ENCODE measurements at regions not wholly inside any gene's neighbourhood (a gene's known extent, or its start where the extent isn't known, plus 50 kb on each side); places are given as distances from the start of the nearest gene placed in this dataset.

DNA sequence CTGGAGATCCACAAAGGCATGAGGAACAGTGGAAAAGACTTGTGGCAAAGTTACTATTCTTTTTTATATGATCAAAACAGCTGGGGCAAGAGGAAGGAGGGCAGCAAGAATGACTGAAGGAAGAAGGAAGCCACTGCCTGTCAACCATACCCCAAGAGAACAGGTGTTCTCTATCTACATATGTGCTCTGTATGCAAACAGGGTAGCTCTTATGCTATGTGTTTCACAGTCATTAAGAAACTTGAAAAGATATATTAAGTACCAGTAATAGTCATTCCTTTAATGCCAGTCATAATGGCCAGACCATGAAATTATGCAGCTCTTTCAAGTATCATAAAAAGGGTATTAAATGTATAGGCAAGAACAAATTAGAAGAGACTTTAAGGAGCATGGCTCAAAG, 363.9 kb downstream of the KLHL13 start:
- intact Hi-C loops (cut with micrococcal nuclease; ENCODE audit: unreplicated experiment), result no loop called here
- Histone ChIP-seq H3K9me2 (ENCODE audit: insufficient read depth) (no peaks in the 10 kb centered on the region), H3K79me2 (ENCODE audit: low read depth) (no peaks in the 10 kb centered on the region), H3K27me3 (ENCODE audit: insufficient read depth, low read depth) (no peaks in the 10 kb centered on the region), H3F3A (ENCODE audit: insufficient read depth, low read depth) (no peaks in the 10 kb centered on the region), H3K4me1 (replicated peaks; ENCODE audit: insufficient read depth) (no peaks in the 10 kb centered on the region), H3K36me3 (ENCODE audit: low read depth) (no peaks in the 10 kb centered on the region), H4K20me1 (ENCODE audit: insufficient read depth) (no peaks in the 10 kb centered on the region), H3K9me3 (ENCODE audit: insufficient read depth, low read depth) (no peaks in the 10 kb centered on the region), H2AFZ (no peak overlapping the region), H3K4me2 (no peak overlapping the region), H3K27ac (no peak overlapping the region), H3K4me3 (no peak overlapping the region)
- ChIA-PET CTCF (no interaction called here), POLR2A (ENCODE audit: unreplicated experiment) (no interaction called here)
- TF ChIP-seq, protein P1, sequence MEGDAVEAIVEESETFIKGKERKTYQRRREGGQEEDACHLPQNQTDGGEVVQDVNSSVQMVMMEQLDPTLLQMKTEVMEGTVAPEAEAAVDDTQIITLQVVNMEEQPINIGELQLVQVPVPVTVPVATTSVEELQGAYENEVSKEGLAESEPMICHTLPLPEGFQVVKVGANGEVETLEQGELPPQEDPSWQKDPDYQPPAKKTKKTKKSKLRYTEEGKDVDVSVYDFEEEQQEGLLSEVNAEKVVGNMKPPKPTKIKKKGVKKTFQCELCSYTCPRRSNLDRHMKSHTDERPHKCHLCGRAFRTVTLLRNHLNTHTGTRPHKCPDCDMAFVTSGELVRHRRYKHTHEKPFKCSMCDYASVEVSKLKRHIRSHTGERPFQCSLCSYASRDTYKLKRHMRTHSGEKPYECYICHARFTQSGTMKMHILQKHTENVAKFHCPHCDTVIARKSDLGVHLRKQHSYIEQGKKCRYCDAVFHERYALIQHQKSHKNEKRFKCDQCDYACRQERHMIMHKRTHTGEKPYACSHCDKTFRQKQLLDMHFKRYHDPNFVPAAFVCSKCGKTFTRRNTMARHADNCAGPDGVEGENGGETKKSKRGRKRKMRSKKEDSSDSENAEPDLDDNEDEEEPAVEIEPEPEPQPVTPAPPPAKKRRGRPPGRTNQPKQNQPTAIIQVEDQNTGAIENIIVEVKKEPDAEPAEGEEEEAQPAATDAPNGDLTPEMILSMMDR (conservative IDR thresholded peaks at IDR 0.05), result no peak
- no peak for DNase-seq
- no TSS peak for BruUV-seq (replicated peaks)

DNA sequence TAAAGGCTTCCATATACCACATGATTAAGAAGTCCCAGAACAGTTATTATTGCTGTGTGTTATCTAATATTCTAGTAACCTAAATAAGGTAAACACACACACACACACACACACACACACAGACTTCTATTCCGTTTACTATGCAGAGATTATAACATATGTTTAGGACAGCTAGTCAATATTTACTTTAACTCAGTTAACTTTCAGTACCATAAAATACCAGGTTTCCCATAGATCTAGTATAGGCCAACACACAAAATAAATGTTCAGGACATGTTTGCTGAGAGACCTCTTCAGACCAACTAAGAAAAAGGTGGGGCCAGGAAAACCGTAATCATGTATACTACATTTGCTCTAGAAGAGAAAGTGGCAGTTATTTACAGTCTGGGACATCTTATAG, 365.5 kb downstream of the KLHL13 start:
- TF ChIP-seq, protein P1 (conservative IDR thresholded peaks at IDR 0.05), result no peak

DNA sequence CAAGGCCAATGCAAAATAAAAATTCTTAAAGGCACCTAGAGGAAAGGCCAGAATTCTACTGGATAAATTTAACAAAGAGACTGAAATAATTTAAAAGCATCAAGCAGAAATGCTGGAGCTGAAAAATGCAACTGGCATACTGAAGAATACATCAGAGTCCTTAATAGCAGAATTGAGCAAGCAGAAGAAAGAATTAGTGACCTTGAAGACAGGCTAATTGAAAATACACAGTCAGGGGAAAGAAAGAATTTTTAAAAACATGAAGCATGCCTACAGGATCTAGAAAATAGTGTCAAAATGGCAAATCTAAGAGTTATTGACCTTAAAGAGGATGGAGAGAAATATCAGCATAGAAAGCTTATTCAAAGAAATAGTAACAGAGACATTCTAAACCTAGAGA, 371.7 kb downstream of the KLHL13 start:
- TF ChIP-seq, protein P1 (conservative IDR thresholded peaks at IDR 0.05), result no peak
- no peak for TF ChIP-seq EZH2 (IDR thresholded peaks at IDR 0.05; ENCODE audit: low read depth)
- H3K9me3 ChIP-seq (ENCODE audit: insufficient read depth, low read depth), result no peaks in the 10 kb centered on the region
- intact Hi-C loops (cut with micrococcal nuclease; ENCODE audit: unreplicated experiment), result no loop called here

More for the DNA sequence above, 365.5 kb downstream of the KLHL13 start:
- ChIA-PET CTCF (no interaction called here), POLR2A (ENCODE audit: unreplicated experiment) (no interaction called here)
- H3K79me2 ChIP-seq (ENCODE audit: low read depth), result no peaks in the 10 kb centered on the region
- no peaks in the 10 kb centered on the region for H3K36me3 ChIP-seq (ENCODE audit: low read depth)
- no peaks in the 10 kb centered on the region for H4K20me1 ChIP-seq (ENCODE audit: insufficient read depth)
- DNase-seq, result no peak
- no peak overlapping the region for H3K4me3 ChIP-seq
- no TSS peak for BruUV-seq (replicated peaks)
- H3K4me1 ChIP-seq (replicated peaks; ENCODE audit: insufficient read depth), result no peaks in the 10 kb centered on the region
- H3K9me2 ChIP-seq (ENCODE audit: insufficient read depth), result no peaks in the 10 kb centered on the region
- H3K9me3 ChIP-seq (ENCODE audit: insufficient read depth, low read depth), result no peaks in the 10 kb centered on the region
- intact Hi-C loops (cut with micrococcal nuclease; ENCODE audit: unreplicated experiment), result no loop called here
- H3K4me2 ChIP-seq, result no peak overlapping the region
- H2AFZ ChIP-seq, result no peak overlapping the region
- no peaks in the 10 kb centered on the region for H3F3A ChIP-seq (ENCODE audit: insufficient read depth, low read depth)
- no peak overlapping the region for H3K27ac ChIP-seq
- H3K27me3 ChIP-seq (ENCODE audit: insufficient read depth, low read depth), result no peaks in the 10 kb centered on the region

More for the DNA sequence above, 371.7 kb downstream of the KLHL13 start:
- CTCF ChIA-PET, result no interaction called here
- Histone ChIP-seq H3K4me2 (no peak overlapping the region), H3K27me3 (ENCODE audit: insufficient read depth, low read depth) (no peaks in the 10 kb centered on the region), H3K36me3 (ENCODE audit: low read depth) (no peaks in the 10 kb centered on the region), H4K20me1 (ENCODE audit: insufficient read depth) (no peaks in the 10 kb centered on the region), H3K4me1 (replicated peaks; ENCODE audit: insufficient read depth) (no peaks in the 10 kb centered on the region), H3F3A (ENCODE audit: insufficient read depth, low read depth) (no peaks in the 10 kb centered on the region), H3K4me3 (no peak overlapping the region), H2AFZ (no peak overlapping the region), H3K79me2 (ENCODE audit: low read depth) (no peaks in the 10 kb centered on the region), H3K9me2 (ENCODE audit: insufficient read depth) (no peaks in the 10 kb centered on the region), H3K27ac (no peak overlapping the region)
- DNase-seq, result no peak
- no TSS peak for BruUV-seq (replicated peaks)
- POLR2A ChIA-PET (ENCODE audit: unreplicated experiment), result no interaction called here
